Loucy (cell line): ENCODE measurements at regions not wholly inside any gene's neighbourhood (a gene's known extent, or its start where the extent isn't known, plus 50 kb on each side); places are given as distances from the start of the nearest gene placed in this dataset.

Experiments used
- EZH2phosphoT487 ChIP-seq: fragments of 200-600 bp; IDR thresholded peaks from 2 replicates; pipeline ENCODE4 v1.6.1; 2018; ENCODE audit warnings: antibody characterized with exemption, mild to moderate bottlenecking, moderate library complexity, borderline replicate concordance
- TF ChIP-seq, protein P1 (sequence below): fragments of 200-600 bp; sonication (generic); conservative IDR thresholded peaks from 2 replicates; pipeline ENCODE4 v1.5.1; 2014; ENCODE audit warnings: mild to moderate bottlenecking, antibody characterized with exemption, low read length

DNA sequence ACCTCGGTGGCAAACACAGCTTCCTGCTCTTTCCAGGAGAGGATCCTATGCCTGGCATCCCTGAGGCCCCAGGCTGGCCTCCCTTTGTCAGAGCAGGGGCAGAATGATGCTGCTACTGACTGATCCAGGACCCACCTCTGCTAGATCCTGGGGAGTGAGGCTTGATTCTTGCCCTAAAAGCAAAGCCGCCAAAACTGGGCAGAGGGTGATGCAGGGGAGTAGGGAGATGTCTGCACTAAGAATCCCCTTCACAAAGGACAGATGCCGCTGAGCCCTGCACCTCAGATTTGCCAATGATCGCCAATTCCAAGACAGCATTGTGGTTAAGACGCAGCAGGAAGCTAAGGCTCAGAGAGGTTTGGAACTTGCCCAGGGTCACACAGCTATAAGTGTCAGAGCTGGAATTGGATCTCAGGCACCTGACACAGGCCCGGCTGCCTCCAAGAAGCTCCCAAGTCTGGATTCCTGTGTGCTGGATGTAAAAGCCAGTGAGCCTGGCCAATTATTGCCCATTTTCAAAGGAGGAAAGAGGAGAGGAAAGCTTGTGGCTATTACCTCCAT lies 60.7 kb upstream of the TNRC6C start:
- TF ChIP-seq, protein P1, sequence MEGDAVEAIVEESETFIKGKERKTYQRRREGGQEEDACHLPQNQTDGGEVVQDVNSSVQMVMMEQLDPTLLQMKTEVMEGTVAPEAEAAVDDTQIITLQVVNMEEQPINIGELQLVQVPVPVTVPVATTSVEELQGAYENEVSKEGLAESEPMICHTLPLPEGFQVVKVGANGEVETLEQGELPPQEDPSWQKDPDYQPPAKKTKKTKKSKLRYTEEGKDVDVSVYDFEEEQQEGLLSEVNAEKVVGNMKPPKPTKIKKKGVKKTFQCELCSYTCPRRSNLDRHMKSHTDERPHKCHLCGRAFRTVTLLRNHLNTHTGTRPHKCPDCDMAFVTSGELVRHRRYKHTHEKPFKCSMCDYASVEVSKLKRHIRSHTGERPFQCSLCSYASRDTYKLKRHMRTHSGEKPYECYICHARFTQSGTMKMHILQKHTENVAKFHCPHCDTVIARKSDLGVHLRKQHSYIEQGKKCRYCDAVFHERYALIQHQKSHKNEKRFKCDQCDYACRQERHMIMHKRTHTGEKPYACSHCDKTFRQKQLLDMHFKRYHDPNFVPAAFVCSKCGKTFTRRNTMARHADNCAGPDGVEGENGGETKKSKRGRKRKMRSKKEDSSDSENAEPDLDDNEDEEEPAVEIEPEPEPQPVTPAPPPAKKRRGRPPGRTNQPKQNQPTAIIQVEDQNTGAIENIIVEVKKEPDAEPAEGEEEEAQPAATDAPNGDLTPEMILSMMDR = no peak
- no peak for TF ChIP-seq EZH2phosphoT487
